OCI-LY1 (cell line): ENCODE measurements at regions not wholly inside any gene's neighbourhood (a gene's known extent, or its start where the extent isn't known, plus 50 kb on each side); places are given as distances from the start of the nearest gene placed in this dataset.

Experiments
- H2AFZ ChIP-seq: fragments of 200-600 bp; sonication (generic), shearing (Covaris generic); 2 replicates; pipeline ENCODE4 v1.6.0; 2014; ENCODE audit warnings: antibody characterized with exemption, mild to moderate bottlenecking, low read length
- H3F3A ChIP-seq: fragments of 200-600 bp; sonication (generic), shearing (Covaris generic); 2 replicates; pipeline ENCODE4 v1.6.0; 2014; ENCODE audit warnings: mild to moderate bottlenecking, antibody characterized with exemption, low read length, moderate library complexity; ENCODE audit not compliant: insufficient read depth
- H3K27ac ChIP-seq: fragments of 200-600 bp; sonication (generic); 2 replicates; pipeline ENCODE4 v1.5.1; 2014; ENCODE audit warnings: low read length, mixed run types, mild to moderate bottlenecking, low read depth; ENCODE audit not compliant: poor library complexity, severe bottlenecking
- H3K27me3 ChIP-seq: fragments of 200-600 bp; sonication (generic); 2 replicates; pipeline ENCODE4 v1.6.0; 2014; ENCODE audit warnings: antibody characterized with exemption, mild to moderate bottlenecking, low read length, moderate library complexity; ENCODE audit not compliant: insufficient read depth
- H3K36me3 ChIP-seq: fragments of 200-600 bp; sonication (generic); 2 replicates; pipeline ENCODE4 v1.6.1; 2014; ENCODE audit warnings: mild to moderate bottlenecking, antibody characterized with exemption, low read length, moderate library complexity, mixed read lengths; ENCODE audit not compliant: insufficient read depth
- H3K4me1 ChIP-seq: fragments of 200-600 bp; sonication (generic); 2 replicates; pipeline ENCODE4 v1.5.1; 2014; ENCODE audit warnings: mild to moderate bottlenecking, low read length, moderate library complexity; ENCODE audit not compliant: insufficient read depth, severe bottlenecking
- H3K4me2 ChIP-seq: fragments of 200-600 bp; sonication (generic), shearing (Covaris generic); 2 replicates; pipeline ENCODE4 v1.6.1; 2014; ENCODE audit warnings: low read length
- H3K4me3 ChIP-seq: fragments of 200-600 bp; sonication (generic); 2 replicates; pipeline ENCODE4 v1.5.1; 2014; ENCODE audit warnings: low read length, low read depth, mild to moderate bottlenecking, mixed read lengths; ENCODE audit not compliant: poor library complexity, severe bottlenecking
- H3K79me2 ChIP-seq: fragments of 200-600 bp; shearing (Covaris generic); 2 replicates; pipeline ENCODE4 v1.6.1; 2016; ENCODE audit warnings: mixed run types, low read length, mixed read lengths; ENCODE audit not compliant: insufficient read depth
- H3K9ac ChIP-seq: fragments of 200-600 bp; sonication (generic), shearing (Covaris generic); 2 replicates; pipeline ENCODE4 v1.6.1; 2014; ENCODE audit warnings: mild to moderate bottlenecking, low read length, mixed read lengths
- H3K9me2 ChIP-seq: fragments of 200-600 bp; sonication (generic), shearing (Covaris generic); 2 replicates; pipeline ENCODE4 v1.6.1; 2014; ENCODE audit warnings: low read depth, mild to moderate bottlenecking, low read length, mixed read lengths
- H3K9me3 ChIP-seq: fragments of 200-600 bp; shearing (Covaris generic); 2 replicates; pipeline ENCODE4 v1.6.1; 2014; ENCODE audit warnings: low read length, mixed read lengths
- H4K20me1 ChIP-seq: fragments of 200-600 bp; sonication (generic), shearing (Covaris generic); 2 replicates; pipeline ENCODE4 v1.6.0; 2016; ENCODE audit warnings: mild to moderate bottlenecking, low read length; ENCODE audit not compliant: insufficient read depth
- CTCF ChIP-seq: fragments of 200-600 bp; sonication (generic), shearing (Covaris generic); IDR thresholded peaks from 2 replicates; pipeline ENCODE4 v1.5.1; 2017; ENCODE audit warnings: mild to moderate bottlenecking, antibody characterized with exemption, low read length, moderate library complexity, mixed read lengths
- EZH2 ChIP-seq: fragments of 200-600 bp; sonication (generic), shearing (Covaris generic); IDR thresholded peaks from 2 replicates; pipeline ENCODE4 v1.8.0; 2017; ENCODE audit warnings: borderline replicate concordance, mixed run types, mild to moderate bottlenecking, antibody characterized with exemption, low read length, moderate library complexity, mixed read lengths

GRCh38 chr5:87945286-87945650 is 323.4 kb downstream of the TMEM161B start:
- H2AFZ ChIP-seq, result no peak overlapping the region
- H3K4me2 ChIP-seq, result no peak overlapping the region
- no peaks in the 10 kb centered on the region for H3K4me1 ChIP-seq
- no peaks in the 10 kb centered on the region for H3K79me2 ChIP-seq
- no peak overlapping the region for H3K9ac ChIP-seq
- H3K27me3 ChIP-seq, result no peaks in the 10 kb centered on the region
- no peaks in the 10 kb centered on the region for H3K9me3 ChIP-seq
- TF ChIP-seq CTCF (no peak), EZH2 (no peak)
- no peak overlapping the region for H3K27ac ChIP-seq
- no peak overlapping the region for H3K4me3 ChIP-seq
- H3K9me2 ChIP-seq, result no peaks in the 10 kb centered on the region
- H4K20me1 ChIP-seq, result no peaks in the 10 kb centered on the region
- no peaks in the 10 kb centered on the region for H3F3A ChIP-seq
- H3K36me3 ChIP-seq, result no peaks in the 10 kb centered on the region

- Histone ChIP-seq H3K9ac (no peak overlapping the region), H3K27me3 (no peaks in the 10 kb centered on the region)
- no peak for TF ChIP-seq CTCF
- no peak for TF ChIP-seq EZH2
Measured at GRCh38 chr5:87944553-87945285, 323.9 kb downstream of the TMEM161B start.

GRCh38 chr5:87940775-87941174 is 327.9 kb downstream of the TMEM161B start:
- Histone ChIP-seq H3K9me3 (no peaks in the 10 kb centered on the region), H3K27ac (no peak overlapping the region), H3K9ac (no peak overlapping the region), H3K9me2 (no peaks in the 10 kb centered on the region), H3K4me1 (no peaks in the 10 kb centered on the region), H3K27me3 (no peaks in the 10 kb centered on the region), H4K20me1 (no peaks in the 10 kb centered on the region), H3K4me3 (no peak overlapping the region), H3K4me2 (no peak overlapping the region), H3F3A (no peaks in the 10 kb centered on the region), H2AFZ (no peak overlapping the region), H3K36me3 (no peaks in the 10 kb centered on the region), H3K79me2 (no peaks in the 10 kb centered on the region)
- TF ChIP-seq CTCF (no peak), EZH2 (no peak)

More at GRCh38 chr5:87944553-87945285, 323.9 kb downstream of the TMEM161B start:
- H4K20me1 ChIP-seq, result no peaks in the 10 kb centered on the region
- H3K4me1 ChIP-seq, result no peaks in the 10 kb centered on the region
- H3F3A ChIP-seq, result no peaks in the 10 kb centered on the region
- no peak overlapping the region for H3K4me3 ChIP-seq
- H3K9me3 ChIP-seq, result no peaks in the 10 kb centered on the region
- no peaks in the 10 kb centered on the region for H3K79me2 ChIP-seq
- no peak overlapping the region for H3K27ac ChIP-seq
- no peaks in the 10 kb centered on the region for H3K9me2 ChIP-seq
- no peaks in the 10 kb centered on the region for H3K36me3 ChIP-seq
- H3K4me2 ChIP-seq, result no peak overlapping the region
- H2AFZ ChIP-seq, result no peak overlapping the region
